ENCODE measurements at regions not wholly inside any gene's neighbourhood (a gene's known extent, or its start where the extent isn't known, plus 50 kb on each side); places are given as distances from the start of the nearest gene placed in this dataset.

- Histone ChIP-seq H3K27ac (no peak overlapping the region), H3K9me3 (no peaks in the 10 kb centered on the region), H3K27me3 (no peaks in the 10 kb centered on the region), H3K4me3 (no peak overlapping the region), H3K36me3 (no peaks in the 10 kb centered on the region), H3K4me1 (peaks cover 8% of the 10 kb centered on the region)
- intact Hi-C loops (cut with DNase I), result no loop called here
- no peak for DNase-seq (ENCODE audit: extremely low spot score in 2 of 2)
- peak; percentile 22 to 28 for TF ChIP-seq POLR2AphosphoS5 (IDR thresholded peaks at IDR 0.05; ENCODE audit: insufficient read depth in 1 of 2, low read depth in 1 of 2)
- no peak for TF ChIP-seq CTCF (IDR thresholded peaks at IDR 0.05)
These were observed 367.1 kb upstream of the MPDZ start for GRCh38 chr9:13646500-13647021.

- H3K36me3 ChIP-seq, result no peaks in the 10 kb centered on the region
- no peaks in the 10 kb centered on the region for H3K9me3 ChIP-seq
- intact Hi-C loops (cut with DNase I), result no loop called here
- H3K4me3 ChIP-seq, result no peak overlapping the region
- H3K27me3 ChIP-seq, result no peaks in the 10 kb centered on the region
- TF ChIP-seq POLR2A (IDR thresholded peaks at IDR 0.05) (no peak), CTCF (IDR thresholded peaks at IDR 0.05) (no peak), POLR2AphosphoS5 (IDR thresholded peaks at IDR 0.05; ENCODE audit: insufficient read depth in 1 of 2, low read depth in 1 of 2) (no peak)
- DNase-seq (ENCODE audit: extremely low spot score in 2 of 2), result no peak
- no peak overlapping the region for H3K27ac ChIP-seq
- peaks cover 8% of the 10 kb centered on the region for H3K4me1 ChIP-seq
These were observed 366.1 kb upstream of the MPDZ start for GRCh38 chr9:13645557-13645956.

- Histone ChIP-seq H3K27me3 (no peaks in the 10 kb centered on the region), H3K27ac (no peak overlapping the region), H3K9me3 (no peaks in the 10 kb centered on the region), H3K4me3 (no peak overlapping the region), H3K36me3 (no peaks in the 10 kb centered on the region), H3K4me1 (peaks cover 8% of the 10 kb centered on the region)
- intact Hi-C loops (cut with DNase I), result no loop called here
- no peak for TF ChIP-seq CTCF (IDR thresholded peaks at IDR 0.05)
- TF ChIP-seq POLR2AphosphoS5 (IDR thresholded peaks at IDR 0.05; ENCODE audit: insufficient read depth in 1 of 2, low read depth in 1 of 2), result no peak
- no peak for TF ChIP-seq POLR2A (IDR thresholded peaks at IDR 0.05)
- DNase-seq (ENCODE audit: extremely low spot score in 2 of 2), result no peak
These were observed 365.2 kb upstream of the MPDZ start for GRCh38 chr9:13644675-13645074.

- Histone ChIP-seq H3K27ac (no peak overlapping the region), H3K36me3 (no peaks in the 10 kb centered on the region), H3K27me3 (no peaks in the 10 kb centered on the region), H3K4me3 (no peak overlapping the region), H3K4me1 (peaks cover 8% of the 10 kb centered on the region), H3K9me3 (no peaks in the 10 kb centered on the region)
- intact Hi-C loops (cut with DNase I), result no loop called here
- TF ChIP-seq CTCF (IDR thresholded peaks at IDR 0.05) (no peak), POLR2AphosphoS5 (IDR thresholded peaks at IDR 0.05; ENCODE audit: insufficient read depth in 1 of 2, low read depth in 1 of 2) (no peak), POLR2A (IDR thresholded peaks at IDR 0.05) (no peak)
- DNase-seq (ENCODE audit: extremely low spot score in 2 of 2), result no peak
These were observed 363.2 kb upstream of the MPDZ start for GRCh38 chr9:13642646-13643045.

- H3K27ac ChIP-seq, result no peak overlapping the region
- H3K4me3 ChIP-seq, result no peak overlapping the region
- H3K27me3 ChIP-seq, result no peaks in the 10 kb centered on the region
- intact Hi-C loops (cut with DNase I), result no loop called here
- no peaks in the 10 kb centered on the region for H3K9me3 ChIP-seq
- TF ChIP-seq CTCF (IDR thresholded peaks at IDR 0.05) (no peak), POLR2AphosphoS5 (IDR thresholded peaks at IDR 0.05; ENCODE audit: insufficient read depth in 1 of 2, low read depth in 1 of 2) (no peak), POLR2A (IDR thresholded peaks at IDR 0.05) (no peak)
- DNase-seq (ENCODE audit: extremely low spot score in 2 of 2), result no peak
- no peaks in the 10 kb centered on the region for H3K36me3 ChIP-seq
- H3K4me1 ChIP-seq, result no peaks in the 10 kb centered on the region
These were observed 349.6 kb upstream of the MPDZ start for GRCh38 chr9:13629067-13629466.

All from vagina (tissue), 2 donors.